ENCODE measurements at regions not wholly inside any gene's neighbourhood (a gene's known extent, or its start where the extent isn't known, plus 50 kb on each side); places are given as distances from the start of the nearest gene placed in this dataset.

GRCh38 chr16:51950118-51950780, 596.7 kb downstream of the TOX3 start:
- intact Hi-C loops (cut with DNase I), result no loop called here
- DNase-seq (ENCODE audit: low spot score), result no peak

GRCh38 chr16:51949282-51949681, 597.7 kb downstream of the TOX3 start:
- no peak for DNase-seq (ENCODE audit: low spot score)
- intact Hi-C loops (cut with DNase I), result no loop called here

- DNase-seq (ENCODE audit: low spot score), result no peak
Observed at GRCh38 chr16:51941412-51941811, 605.5 kb downstream of the TOX3 start.

GRCh38 chr16:51940183-51940582, 606.8 kb downstream of the TOX3 start:
- DNase-seq (ENCODE audit: low spot score), result no peak
- intact Hi-C loops (cut with DNase I), result no loop called here

More at GRCh38 chr16:51941412-51941811, 605.5 kb downstream of the TOX3 start:
- intact Hi-C loops (cut with DNase I), result no loop called here

- no peak for DNase-seq (ENCODE audit: low spot score)
- intact Hi-C loops (cut with DNase I), result no loop called here
Observed at GRCh38 chr16:51939378-51939871, 607.5 kb downstream of the TOX3 start.

- intact Hi-C loops (cut with DNase I), result no loop called here
- no peak for DNase-seq (ENCODE audit: low spot score)
Observed at GRCh38 chr16:51938861-51939260, 608.1 kb downstream of the TOX3 start.

- intact Hi-C loops (cut with DNase I), result no loop called here
- no peak for DNase-seq (ENCODE audit: low spot score)
Observed at GRCh38 chr16:51937771-51938170, 609.2 kb downstream of the TOX3 start.

- intact Hi-C loops (cut with DNase I), result no loop called here
- DNase-seq (ENCODE audit: low spot score), result no peak
Observed at GRCh38 chr16:51936846-51937245, 610.1 kb downstream of the TOX3 start.

- intact Hi-C loops (cut with DNase I), result no loop called here
Observed at GRCh38 chr16:51932317-51932716, 614.6 kb downstream of the TOX3 start.

GRCh38 chr16:51931653-51932052, 615.3 kb downstream of the TOX3 start:
- DNase-seq (ENCODE audit: low spot score), result no peak
- intact Hi-C loops (cut with DNase I), result no loop called here

More at GRCh38 chr16:51932317-51932716, 614.6 kb downstream of the TOX3 start:
- no peak for DNase-seq (ENCODE audit: low spot score)

GRCh38 chr16:51924744-51925143, 622.2 kb downstream of the TOX3 start:
- no peak for DNase-seq (ENCODE audit: low spot score)
- intact Hi-C loops (cut with DNase I), result loop anchor here in 1 of 2 donors (5.0 kb wide), 1 partner anchor 292 kb away; no protein-coding TSS in a partner anchor

GRCh38 chr16:51922476-51922875, 624.5 kb downstream of the TOX3 start:
- intact Hi-C loops (cut with DNase I), result no loop called here
- DNase-seq (ENCODE audit: low spot score), result no peak

GRCh38 chr16:51919736-51920135, 627.2 kb downstream of the TOX3 start:
- intact Hi-C loops (cut with DNase I), result no loop called here
- DNase-seq (ENCODE audit: low spot score), result no peak

GRCh38 chr16:51916814-51917213, 630.1 kb downstream of the TOX3 start:
- intact Hi-C loops (cut with DNase I), result no loop called here
- DNase-seq (ENCODE audit: low spot score), result no peak

- intact Hi-C loops (cut with DNase I), result no loop called here
- DNase-seq (ENCODE audit: low spot score), result no peak
Observed at GRCh38 chr16:51916231-51916630, 630.7 kb downstream of the TOX3 start.

GRCh38 chr16:51907680-51908079, 639.3 kb downstream of the TOX3 start:
- intact Hi-C loops (cut with DNase I), result no loop called here
- no peak for DNase-seq (ENCODE audit: low spot score)

- no peak for DNase-seq (ENCODE audit: low spot score)
- intact Hi-C loops (cut with DNase I), result no loop called here
Observed at GRCh38 chr16:51900221-51900780, 646.6 kb downstream of the TOX3 start.

GRCh38 chr16:51898872-51899271, 648.1 kb downstream of the TOX3 start:
- no peak for DNase-seq (ENCODE audit: low spot score)
- intact Hi-C loops (cut with DNase I), result no loop called here

- DNase-seq (ENCODE audit: low spot score), result no peak
- intact Hi-C loops (cut with DNase I), result no loop called here
Observed at GRCh38 chr16:51896013-51896412, 650.9 kb downstream of the TOX3 start.

- no peak for DNase-seq (ENCODE audit: low spot score)
- intact Hi-C loops (cut with DNase I), result no loop called here
Observed at GRCh38 chr16:51892293-51893007, 654.5 kb downstream of the TOX3 start.

GRCh38 chr16:51888534-51888933, 658.4 kb downstream of the TOX3 start:
- no peak for DNase-seq (ENCODE audit: low spot score)
- intact Hi-C loops (cut with DNase I), result no loop called here
